ENCODE measurements at regions not wholly inside any gene's neighbourhood (a gene's known extent, or its start where the extent isn't known, plus 50 kb on each side); places are given as distances from the start of the nearest gene placed in this dataset.

- TF ChIP-seq CTCF (optimal IDR thresholded peaks at IDR 0.05 in 1 of 3, IDR thresholded peaks at IDR 0.05 in 1 of 3, conservative IDR thresholded peaks at IDR 0.05 in 1 of 3; ENCODE audit: extremely low read depth in 1 of 3, insufficient read depth in 2 of 3, low read length in 3 of 3) = no peak
- no peak for TF ChIP-seq EZH2 (IDR thresholded peaks at IDR 0.05; ENCODE audit: low read length)
These were observed 441.9 kb upstream of the PTCHD4 start for GRCh38 chr6:48552905-48553304.

Measured in keratinocyte (primary cell).